Inferior parietal cortex (tissue), 1 donor: ENCODE measurements at regions not wholly inside any gene's neighbourhood (a gene's known extent, or its start where the extent isn't known, plus 50 kb on each side); places are given as distances from the start of the nearest gene placed in this dataset.
A peak's percentile ranks its signal among the peaks of the same experiment; 100 is the strongest.
"Not testable (repeated sequence)": the region's sequence is repeated elsewhere in the genome, so short reads cannot be mapped to it uniquely, and the experiment has no call there.

Experiments used
- DNase-seq: peaks from one replicate; pipeline ENCODE4 v3.0.0-alpha.2; 2016; ENCODE audit errors: extremely low spot score

GRCh38 chr10:37576154-37576553 lies 281.3 kb downstream of the ZNF248 start:
- no peak for DNase-seq

DNA sequence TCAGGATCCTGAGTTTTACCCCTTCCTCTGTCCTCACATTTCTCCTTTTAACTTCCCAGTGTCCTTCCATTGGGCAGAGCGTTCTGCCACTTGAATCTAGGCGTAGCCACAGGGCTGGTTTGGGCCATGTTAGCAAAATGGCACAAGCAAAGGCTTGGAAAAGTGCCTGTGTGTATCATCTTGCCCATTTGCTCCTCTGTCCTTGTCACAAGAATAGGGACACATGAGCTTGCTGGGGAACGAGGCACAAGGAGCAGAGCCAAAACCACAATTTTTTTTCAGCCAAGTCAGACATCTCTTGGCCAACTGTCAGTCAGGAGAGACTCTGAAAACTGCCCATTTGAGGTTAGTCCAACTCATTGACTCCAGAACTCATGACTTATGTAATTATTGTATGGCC lies 285.2 kb downstream of the ZNF248 start:
- no peak for DNase-seq

DNA sequence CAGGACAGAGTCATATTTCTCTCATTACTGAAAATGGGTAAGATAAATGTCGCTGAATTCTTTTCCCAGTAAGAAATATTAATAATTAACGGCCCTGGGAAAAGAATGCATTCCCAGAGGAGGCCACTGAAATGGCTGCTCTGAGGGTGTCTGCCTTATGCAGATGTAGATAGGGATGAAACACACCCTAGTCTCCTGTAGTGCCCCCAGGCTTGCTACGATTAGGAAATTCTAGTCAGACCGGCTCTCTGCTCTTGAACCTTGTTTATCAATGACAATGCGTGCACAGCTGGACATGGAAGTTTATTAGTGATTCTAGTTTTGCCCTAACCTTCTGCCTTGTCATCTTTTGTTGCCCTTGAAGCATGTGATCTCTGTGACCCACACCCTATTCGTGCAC lies 291.1 kb downstream of the ZNF248 start:
- no peak for DNase-seq

DNA sequence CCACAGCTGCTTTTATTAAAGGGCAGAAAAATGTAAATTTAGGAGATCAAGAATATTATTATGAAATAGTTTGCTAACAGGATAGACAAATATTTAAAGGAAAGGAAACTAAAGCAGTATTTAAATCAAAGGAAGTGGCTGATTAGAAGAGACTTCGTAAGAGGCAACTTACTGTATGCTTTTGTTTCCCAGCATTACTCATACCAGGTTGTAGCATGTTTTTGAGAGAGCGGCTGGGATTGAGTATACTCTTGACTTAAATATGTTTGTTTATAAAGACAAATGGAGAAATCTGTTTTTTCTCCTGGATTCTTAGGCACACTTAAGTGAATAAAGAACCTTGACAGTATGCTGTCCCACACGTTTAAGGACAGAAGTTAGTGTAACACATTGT lies 293.7 kb downstream of the ZNF248 start:
- DNase-seq, result no peak

DNA sequence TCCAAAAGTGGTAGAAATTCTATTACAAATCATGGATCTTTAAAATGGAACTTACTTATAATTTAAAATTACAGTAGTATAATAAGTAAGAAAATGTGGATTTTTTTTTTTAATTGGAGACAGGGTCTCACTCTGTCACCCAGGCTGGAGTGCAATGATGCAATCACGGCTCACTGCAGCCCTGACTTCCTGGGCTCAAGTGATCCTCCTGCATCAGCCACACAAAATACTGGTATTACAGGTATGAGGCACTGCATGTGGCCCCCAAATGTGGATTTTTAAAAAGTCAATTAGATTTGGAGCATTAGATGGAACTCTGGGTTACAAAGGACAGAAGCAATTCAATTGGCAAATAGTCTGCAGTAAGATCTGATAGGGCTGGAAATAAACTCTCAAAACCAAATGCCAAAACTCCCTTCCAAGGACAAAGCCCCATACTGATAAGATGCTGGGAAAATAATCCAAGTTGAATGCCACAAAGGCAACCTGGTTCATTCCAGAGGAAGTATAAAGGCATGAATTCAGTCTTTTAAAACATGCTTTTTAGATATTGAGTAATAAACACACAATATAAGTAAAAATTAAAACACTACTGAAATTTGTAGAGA lies 294.2 kb downstream of the ZNF248 start:
- no peak for DNase-seq

DNA sequence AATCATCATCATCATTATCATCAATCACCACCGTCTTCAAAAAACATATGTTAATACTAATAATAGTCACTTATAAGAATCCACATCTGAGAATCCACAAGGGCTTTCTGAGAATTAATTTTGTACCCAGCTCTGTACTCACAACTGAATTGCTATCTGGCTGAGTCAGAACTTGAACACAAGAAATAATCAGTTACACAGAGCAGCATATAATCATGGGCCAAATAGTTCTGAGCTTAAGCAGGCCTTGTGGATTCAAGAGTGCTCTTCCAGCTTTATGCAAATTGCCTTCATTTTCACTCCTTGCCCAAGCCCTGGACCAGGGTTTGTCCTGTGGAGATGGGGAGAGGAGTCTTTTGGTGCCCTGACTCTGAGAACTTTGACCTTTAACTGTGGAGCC lies 304.5 kb downstream of the ZNF248 start:
- DNase-seq, result no peak

- DNase-seq, result no peak
These were observed 308.4 kb downstream of the ZNF248 start for GRCh38 chr10:37549054-37549453.

DNA sequence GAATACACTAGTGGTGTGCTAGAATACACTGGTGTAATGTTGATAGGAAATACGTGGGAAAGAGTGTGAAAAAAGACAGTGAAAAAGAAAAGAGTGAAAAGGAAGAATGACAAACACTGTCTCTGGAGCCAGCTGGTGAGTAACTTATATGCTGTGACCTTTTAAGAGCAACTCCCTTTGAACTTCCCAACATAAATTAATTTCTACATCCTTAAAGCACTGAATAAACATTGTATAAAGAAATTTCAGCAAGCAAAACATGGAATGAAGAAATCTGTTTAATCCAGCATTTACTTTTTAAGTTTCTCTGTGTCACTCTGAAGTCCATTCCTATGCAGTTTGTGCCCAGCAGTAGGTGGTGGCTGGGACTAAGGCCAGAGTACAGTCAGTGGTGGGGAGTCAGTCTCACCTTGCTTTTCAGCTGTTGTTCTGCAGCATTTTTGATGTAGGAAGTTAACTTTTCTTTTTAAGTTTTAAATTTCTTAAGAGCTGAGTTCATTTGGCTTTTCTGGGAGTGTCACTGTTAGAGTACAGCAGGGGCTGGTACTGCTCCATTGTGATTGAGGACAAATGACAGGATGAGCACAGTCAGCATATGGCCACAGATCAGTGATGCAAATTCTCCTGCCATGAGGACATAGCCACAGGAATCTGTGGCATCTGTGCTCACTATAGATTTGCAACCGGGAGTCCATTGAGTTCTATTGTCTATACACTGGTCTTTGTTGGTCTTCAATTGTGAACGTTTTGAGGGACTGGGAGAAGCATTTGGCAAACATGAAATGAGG lies 321.8 kb downstream of the ZNF248 start:
- DNase-seq, result no peak

- no peak for DNase-seq
These were observed 323.2 kb downstream of the ZNF248 start for GRCh38 chr10:37534166-37534565.

DNA sequence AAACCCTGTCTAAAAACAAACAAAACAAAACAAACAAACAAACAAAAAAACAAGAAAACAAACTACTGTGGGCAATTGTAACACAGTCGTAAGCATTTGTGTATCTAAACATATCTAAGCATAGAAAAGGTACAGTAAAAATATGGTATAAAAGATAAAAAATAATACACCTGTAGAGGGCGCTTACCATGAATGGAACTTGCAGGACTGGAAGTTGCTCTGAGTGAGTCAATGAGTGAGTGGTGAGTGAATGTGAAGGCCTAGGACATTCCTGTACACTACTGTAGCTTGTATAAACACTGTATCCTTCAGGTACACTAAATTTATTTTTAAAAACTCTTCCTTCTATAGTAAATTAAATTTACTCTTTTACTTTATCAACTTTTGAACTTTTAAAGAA lies 332.0 kb downstream of the ZNF248 start:
- not testable (repeated sequence) for DNase-seq

DNA sequence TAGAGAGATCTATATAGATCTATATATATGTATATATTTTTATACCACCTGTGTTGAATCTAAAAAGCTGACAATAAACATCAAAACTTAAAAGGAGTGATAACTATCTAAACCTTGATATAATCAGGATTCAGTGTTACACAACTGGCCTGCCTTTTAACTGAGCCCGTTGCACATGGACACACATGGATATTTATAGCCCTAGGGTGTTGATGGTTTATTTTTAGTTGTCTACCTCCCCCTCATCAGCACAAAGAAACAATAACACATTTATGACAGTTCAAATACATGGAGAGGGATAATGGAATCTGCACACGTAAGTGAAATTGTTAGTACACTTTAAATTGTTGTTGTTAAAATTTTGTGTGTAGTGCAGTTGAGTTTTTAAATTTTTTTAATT lies 336.9 kb downstream of the ZNF248 start:
- no peak for DNase-seq

DNA sequence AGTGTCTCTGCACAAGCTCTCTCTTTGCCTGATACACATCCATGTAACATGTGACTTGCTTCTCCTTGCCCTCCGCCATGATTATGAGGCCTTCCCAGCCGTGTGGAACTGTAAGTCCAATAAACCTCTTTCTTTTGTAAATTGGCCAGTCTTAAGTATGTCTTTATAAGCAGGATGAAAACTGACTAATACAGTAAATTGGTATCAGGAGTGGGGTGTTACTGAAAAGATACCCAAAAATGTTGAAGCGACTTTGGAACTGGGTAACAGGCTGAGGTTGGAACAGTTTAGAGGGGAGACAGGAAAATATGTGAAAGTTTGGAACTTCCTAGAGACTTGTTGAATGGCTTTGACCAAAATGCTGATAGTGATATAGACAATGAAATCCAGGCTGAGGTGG lies 346.9 kb downstream of the ZNF248 start:
- not testable (repeated sequence) for DNase-seq

GRCh38 chr10:37496061-37496460 lies 361.3 kb downstream of the ZNF248 start:
- DNase-seq, result no peak

DNA sequence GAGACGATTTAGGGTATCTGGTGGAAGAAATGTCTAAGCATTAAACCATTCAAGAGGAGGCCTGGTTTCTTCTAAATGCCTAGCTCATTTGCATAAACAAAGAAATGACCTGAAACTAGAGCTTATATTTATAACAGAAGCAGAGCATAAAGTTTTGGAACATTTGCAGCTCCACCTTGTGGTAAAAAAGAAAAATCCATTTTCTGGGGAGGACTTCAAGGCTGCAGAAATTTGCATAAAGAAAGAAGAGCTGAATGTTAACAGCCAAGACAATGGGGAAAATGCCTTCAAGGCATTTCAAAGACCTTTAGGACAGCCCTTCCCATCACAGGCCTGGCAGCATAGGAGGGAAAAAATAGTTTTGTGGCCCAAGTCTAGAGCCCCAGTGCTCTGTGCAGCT lies 362.0 kb downstream of the ZNF248 start:
- DNase-seq, result peak; percentile 36

DNA sequence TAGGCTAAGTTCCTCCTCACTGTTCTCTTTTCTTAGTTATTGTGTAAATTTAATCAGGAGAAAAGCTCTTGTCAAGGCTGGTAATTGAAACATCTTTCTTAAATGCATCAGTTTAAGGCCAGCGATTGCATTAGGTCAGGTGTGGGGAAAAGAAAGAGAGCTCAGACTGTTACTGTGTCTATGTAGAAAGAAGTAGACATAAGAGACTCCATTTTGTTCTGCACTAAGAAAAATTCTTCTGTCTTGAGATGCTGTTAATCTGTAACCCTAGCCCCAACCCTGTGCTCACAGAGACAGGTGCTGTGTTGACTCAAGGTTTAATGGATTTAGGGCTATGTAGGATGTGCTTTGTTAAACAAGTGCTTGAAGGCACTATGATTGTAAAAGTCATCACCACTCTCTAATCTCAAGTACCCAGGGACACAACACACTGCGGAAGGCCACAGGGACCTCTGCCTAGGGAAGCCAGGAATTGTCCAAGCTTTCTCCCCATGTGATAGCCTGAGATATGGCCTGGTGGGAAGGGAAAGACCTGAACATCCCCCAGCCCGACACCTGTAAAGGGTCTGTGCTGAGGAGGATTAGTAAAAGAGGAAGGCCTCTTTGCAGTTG lies 364.1 kb downstream of the ZNF248 start:
- DNase-seq, result not testable (repeated sequence)

GRCh38 chr10:37490266-37490665 lies 364.9 kb downstream of the ANKRD30A start:
- no peak for DNase-seq

GRCh38 chr10:37489658-37490003 lies 364.2 kb downstream of the ANKRD30A start:
- DNase-seq, result no peak

DNA sequence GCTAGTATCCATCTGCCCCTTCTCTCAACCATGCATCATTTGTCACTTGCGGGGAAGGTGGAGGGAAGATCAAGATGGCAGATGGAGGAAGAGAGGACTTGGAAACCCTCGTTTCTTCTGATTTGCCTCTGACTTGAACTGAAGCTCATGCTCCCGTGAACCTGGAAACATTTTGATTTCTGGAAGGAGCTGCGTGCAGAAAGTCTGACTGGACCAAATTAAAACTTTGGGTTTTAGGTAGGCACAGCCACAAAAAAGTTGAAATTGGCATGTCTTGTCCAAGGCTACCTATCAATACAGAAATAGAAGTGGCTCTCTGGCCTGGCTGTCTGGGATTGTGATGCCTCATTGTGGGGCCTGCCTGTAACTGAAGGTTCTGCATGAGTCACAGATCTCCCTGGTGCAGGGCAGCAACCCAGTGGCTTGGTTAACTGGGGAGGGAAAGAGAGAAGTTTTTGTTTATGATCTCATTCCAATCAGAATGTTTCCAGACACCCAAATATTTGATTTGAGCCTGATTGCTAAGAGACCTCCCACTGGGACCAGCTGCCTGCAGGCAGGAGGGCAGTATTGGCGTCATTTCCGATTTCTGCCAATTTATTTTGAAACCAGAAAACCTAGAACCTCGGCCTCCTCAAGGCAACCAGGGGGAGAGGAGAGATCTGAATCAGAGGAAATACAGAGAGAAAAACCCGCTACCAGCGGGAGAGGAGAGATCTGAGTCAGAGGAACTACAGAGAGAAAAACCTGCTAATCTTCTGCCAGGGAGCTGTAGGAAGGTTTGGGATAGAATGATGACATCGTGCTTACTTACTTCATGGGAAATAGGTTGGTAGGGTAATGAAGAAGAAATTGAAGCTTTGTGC lies 363.6 kb downstream of the ANKRD30A start:
- no peak for DNase-seq

DNA sequence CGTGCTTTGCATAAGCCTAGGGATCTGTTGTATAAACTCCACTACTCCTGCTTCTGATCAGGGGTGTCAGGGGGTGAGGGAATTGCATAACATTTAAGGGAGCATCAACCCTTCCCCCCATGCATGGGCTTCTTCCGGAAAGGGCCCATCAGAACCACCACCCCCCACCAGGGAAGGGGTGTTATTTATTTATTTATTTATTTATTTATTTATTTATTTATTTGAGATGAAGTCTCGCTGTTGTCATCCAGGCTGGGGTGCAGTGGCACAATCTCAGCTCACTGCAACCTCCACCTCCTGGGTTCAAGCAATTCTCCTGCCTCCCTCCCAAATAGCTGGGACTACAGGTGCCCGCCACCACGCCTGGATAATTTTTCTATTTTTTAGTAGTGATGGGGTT lies 355.2 kb downstream of the ANKRD30A start:
- not testable (repeated sequence) for DNase-seq

DNA sequence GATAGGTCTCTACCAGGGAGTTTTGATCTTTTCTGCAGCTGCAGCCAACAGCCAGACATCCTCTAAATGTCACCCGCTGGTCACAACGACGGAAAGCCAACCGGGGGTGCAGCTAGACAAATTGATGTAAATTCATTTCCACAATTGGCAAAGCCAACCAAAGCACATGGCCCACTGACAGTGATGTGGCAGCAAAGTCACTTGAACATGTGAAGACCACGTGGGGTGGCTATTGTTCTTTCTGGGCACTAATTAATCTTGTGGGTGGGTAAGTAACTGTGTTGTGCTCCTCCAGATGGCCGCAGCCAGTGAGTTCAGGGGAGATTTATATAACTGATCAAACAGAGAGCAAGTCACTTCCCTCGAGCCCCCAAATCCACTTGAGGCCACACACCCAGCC lies 354.1 kb downstream of the ANKRD30A start:
- no peak for DNase-seq

DNA sequence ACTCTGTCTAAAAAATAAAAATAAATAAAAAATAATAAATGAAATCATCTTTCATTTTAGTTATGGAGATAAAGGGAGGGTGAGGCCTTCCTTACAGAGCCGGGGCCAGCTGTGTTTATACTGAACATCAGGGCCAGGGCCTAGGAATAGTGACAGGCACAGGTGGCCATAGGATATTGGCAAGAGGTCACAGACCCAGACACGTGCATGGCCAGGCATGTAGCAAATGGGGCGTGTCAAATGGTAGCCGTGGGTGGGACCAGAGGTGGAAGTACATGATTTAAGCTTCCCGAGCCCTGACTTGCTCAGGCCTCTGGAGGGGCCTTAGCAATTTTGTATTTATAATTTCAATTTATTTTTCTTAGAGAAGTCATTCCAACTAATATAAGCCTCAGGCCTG lies 353.0 kb downstream of the ANKRD30A start:
- DNase-seq, result no peak

DNA sequence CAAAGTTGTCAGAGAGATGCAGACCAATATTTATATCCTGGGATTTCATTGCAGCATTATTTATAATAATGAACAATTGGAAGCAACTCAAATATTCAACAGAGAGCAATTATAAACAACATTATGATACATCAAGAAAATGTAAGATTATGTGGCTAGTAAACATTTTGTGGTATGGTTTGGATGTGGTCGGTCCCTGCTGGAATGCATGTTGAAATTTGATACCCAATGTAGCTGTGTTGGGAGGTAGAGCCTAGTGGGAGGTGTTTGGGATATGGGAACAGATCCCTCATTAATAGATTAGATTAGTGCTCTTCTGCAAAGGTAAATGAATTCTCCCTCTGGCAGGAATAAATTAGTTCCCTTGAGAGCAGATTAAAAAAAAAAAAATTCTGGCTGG lies 350.9 kb downstream of the ANKRD30A start:
- DNase-seq, result no peak
